ENCODE measurements at regions not wholly inside any gene's neighbourhood (a gene's known extent, or its start where the extent isn't known, plus 50 kb on each side); places are given as distances from the start of the nearest gene placed in this dataset.

DNA sequence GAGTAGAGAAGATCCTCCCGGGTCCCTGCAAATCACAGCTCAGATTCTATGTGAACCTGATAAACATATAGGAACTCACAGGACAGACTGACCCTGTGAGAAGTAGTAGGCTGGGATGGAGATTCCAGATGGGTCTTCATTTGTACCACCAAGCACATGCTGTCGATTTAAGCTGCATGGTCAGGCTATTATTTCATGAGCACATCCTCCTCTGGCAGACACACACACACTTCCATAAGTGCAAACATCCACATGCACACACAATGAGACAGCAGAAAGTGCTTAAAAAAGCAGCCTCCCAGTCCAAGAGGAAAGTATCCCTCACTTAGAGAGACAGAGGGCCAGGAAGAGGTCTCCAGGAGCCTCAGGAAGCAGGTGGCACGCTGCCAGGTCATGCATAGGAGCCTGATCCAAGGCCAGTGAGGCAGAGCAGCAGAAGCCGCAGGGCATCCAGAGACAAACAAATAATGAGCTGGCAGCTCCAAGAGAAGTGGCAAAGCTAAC is 131.8 kb downstream of the UNC5CL start:
- H3K27me3 Mint-ChIP-seq, result peaks cover 19% of the 10 kb centered on the region
- no peak for DNase-seq
- peaks cover 1% of the 10 kb centered on the region for H3K4me1 Mint-ChIP-seq
- no peak overlapping the region for H3K27ac Mint-ChIP-seq
- no peaks in the 10 kb centered on the region for H3K9me3 Mint-ChIP-seq
- no peak overlapping the region for H3K4me3 Mint-ChIP-seq
- no peaks in the 10 kb centered on the region for H3K36me3 Mint-ChIP-seq

DNA sequence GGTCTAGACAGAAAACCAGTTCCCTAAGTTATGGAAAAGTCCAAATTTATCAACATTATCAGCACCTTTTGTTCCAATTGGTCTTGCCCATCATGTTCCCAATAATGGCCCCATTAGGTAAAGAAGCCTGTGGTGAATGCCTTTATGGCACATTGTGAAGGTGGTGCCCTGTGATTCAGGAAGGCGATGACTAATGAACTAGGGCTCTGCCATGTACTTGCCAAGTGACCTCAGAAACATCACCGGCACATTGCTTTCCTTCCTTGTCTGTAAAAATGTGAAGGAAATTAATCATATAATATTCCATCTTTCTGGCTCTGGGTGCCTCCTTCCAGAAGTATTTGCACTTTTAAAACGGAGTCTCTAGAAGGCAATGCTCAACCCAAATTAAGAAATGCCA is 132.3 kb downstream of the UNC5CL start:
- no peak for DNase-seq
- no peak overlapping the region for H3K4me3 Mint-ChIP-seq
- no peaks in the 10 kb centered on the region for H3K9me3 Mint-ChIP-seq

DNA sequence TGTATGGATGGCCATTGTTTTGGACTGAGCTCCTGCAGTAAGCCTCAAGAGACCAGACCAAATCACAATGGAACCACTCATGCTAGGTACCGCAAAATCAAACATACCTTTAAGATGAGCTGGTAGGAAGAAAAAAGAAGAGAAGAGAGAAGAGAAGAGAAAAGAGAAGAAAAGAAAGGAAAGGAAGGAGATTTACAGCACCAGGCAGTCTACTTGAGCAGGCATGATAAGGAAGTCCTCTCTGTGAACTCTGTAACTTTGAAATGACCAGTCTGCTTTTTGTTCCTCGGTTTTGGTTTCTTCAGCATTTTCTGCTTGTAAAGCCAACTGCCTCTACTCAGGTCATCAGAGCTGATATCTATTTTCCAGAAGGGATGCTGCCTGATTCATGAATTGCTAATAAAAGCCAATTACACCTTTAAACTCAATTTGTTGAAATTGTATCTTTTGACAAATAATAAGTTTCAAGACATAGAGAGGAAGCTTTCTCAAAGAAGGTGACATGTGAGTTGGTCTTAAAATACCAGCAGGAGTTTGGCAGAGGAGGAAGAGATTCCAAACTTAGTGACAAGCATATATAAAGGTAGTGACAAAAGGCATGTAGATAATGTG is 134.3 kb downstream of the UNC5CL start:
- DNase-seq, result no peak
- Mint-ChIP-seq H3K9me3 (no peaks in the 10 kb centered on the region), H3K27me3 (peaks cover 17% of the 10 kb centered on the region), H3K4me3 (no peak overlapping the region), H3K4me1 (no peaks in the 10 kb centered on the region), H3K27ac (no peak overlapping the region), H3K36me3 (no peaks in the 10 kb centered on the region)

More for the DNA sequence above, 132.3 kb downstream of the UNC5CL start:
- H3K27me3 Mint-ChIP-seq, result peaks cover 17% of the 10 kb centered on the region
- H3K27ac Mint-ChIP-seq, result no peak overlapping the region
- H3K4me1 Mint-ChIP-seq, result peaks cover 1% of the 10 kb centered on the region
- no peaks in the 10 kb centered on the region for H3K36me3 Mint-ChIP-seq

DNA sequence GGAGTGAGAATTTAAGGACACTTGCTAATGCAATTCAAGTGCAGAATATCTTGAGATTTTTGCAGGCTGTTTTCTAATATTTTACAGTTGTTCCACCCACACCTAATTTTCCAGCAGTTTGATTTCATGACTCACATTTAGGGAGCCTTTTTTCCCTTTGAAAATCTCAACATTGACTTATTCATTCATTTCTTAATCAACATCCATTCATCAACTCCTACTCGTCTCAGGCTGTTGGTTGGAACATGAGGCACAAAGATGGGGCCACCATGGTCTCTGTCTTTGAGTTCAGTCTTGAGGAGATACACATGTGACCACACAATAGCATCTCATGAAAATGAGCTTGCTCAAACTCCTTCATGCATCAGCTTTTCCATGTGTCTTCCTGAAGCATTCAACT is 135.6 kb downstream of the UNC5CL start:
- Mint-ChIP-seq H3K4me3 (no peak overlapping the region), H3K36me3 (no peaks in the 10 kb centered on the region), H3K27ac (no peak overlapping the region), H3K4me1 (no peaks in the 10 kb centered on the region), H3K27me3 (peaks cover 11% of the 10 kb centered on the region), H3K9me3 (no peaks in the 10 kb centered on the region)
- no peak for DNase-seq

GRCh38 chr6:40901322-40902055 is 137.5 kb downstream of the UNC5CL start:
- Mint-ChIP-seq H3K27ac (no peak overlapping the region), H3K27me3 (peaks cover 5% of the 10 kb centered on the region), H3K36me3 (no peaks in the 10 kb centered on the region), H3K9me3 (no peaks in the 10 kb centered on the region), H3K4me3 (no peak overlapping the region), H3K4me1 (no peaks in the 10 kb centered on the region)
- no peak for DNase-seq

GRCh38 chr6:40900791-40901190 is 138.2 kb downstream of the UNC5CL start:
- Mint-ChIP-seq H3K27ac (no peak overlapping the region), H3K36me3 (no peaks in the 10 kb centered on the region), H3K4me3 (no peak overlapping the region), H3K27me3 (peaks cover 5% of the 10 kb centered on the region), H3K4me1 (no peaks in the 10 kb centered on the region), H3K9me3 (no peaks in the 10 kb centered on the region)
- no peak for DNase-seq

DNA sequence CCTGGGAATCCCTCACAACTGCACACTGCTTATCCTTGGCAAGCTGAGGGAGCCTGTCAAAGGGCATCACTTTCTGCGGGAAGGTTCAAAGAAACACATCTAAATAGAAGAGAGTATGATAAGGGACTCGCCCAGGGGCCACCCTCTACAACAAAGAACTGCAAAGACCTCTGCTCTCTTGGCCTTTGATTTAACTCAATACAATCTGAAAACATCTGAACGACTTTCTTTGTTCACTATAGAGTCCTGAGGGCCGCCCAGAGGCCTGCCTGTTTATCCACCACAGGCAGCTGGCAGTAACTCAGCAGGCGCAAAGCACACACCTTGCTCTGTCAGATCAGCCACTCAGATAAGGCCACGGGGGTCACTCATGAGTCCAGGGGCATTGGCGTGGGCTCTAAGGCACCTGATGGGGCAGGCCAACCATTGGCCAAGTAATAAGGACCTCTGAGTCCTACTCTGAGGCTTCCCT is 139.3 kb downstream of the UNC5CL start:
- H3K4me1 Mint-ChIP-seq, result no peaks in the 10 kb centered on the region
- no peak overlapping the region for H3K27ac Mint-ChIP-seq
- H3K4me3 Mint-ChIP-seq, result no peak overlapping the region
- H3K27me3 Mint-ChIP-seq, result peaks cover 5% of the 10 kb centered on the region
- H3K9me3 Mint-ChIP-seq, result no peaks in the 10 kb centered on the region
- DNase-seq, result no peak
- no peaks in the 10 kb centered on the region for H3K36me3 Mint-ChIP-seq

DNA sequence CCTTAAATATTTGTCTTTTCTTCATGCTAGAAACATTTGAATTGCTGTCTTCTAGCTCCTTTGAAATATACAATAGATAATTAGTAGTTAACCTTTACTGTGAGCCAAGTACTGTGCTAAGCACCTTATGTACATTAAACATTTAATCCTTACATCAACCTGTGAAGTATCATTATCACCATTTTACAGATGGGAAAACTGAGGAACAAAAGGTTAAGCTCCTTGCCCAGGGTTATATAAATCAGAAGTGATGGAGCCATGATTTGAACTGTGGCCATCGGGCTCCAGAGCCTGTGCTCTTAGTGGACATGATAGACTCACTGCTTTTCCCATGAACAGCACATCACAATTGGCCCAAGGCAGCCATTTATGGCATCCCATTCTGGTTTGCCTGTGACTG is 140.9 kb downstream of the UNC5CL start:
- no peak for DNase-seq
- Mint-ChIP-seq H3K27me3 (peaks cover 3% of the 10 kb centered on the region), H3K4me1 (no peaks in the 10 kb centered on the region), H3K9me3 (no peaks in the 10 kb centered on the region), H3K27ac (no peak overlapping the region), H3K36me3 (no peaks in the 10 kb centered on the region), H3K4me3 (no peak overlapping the region)

GRCh38 chr6:40897390-40898003 is 141.5 kb downstream of the UNC5CL start:
- Mint-ChIP-seq H3K27ac (no peak overlapping the region), H3K4me1 (no peaks in the 10 kb centered on the region), H3K9me3 (no peaks in the 10 kb centered on the region), H3K36me3 (no peaks in the 10 kb centered on the region), H3K4me3 (no peak overlapping the region), H3K27me3 (peaks cover 3% of the 10 kb centered on the region)
- DNase-seq, result no peak

GRCh38 chr6:40896696-40897095 is 142.3 kb downstream of the UNC5CL start:
- H3K36me3 Mint-ChIP-seq, result no peaks in the 10 kb centered on the region
- H3K4me1 Mint-ChIP-seq, result no peaks in the 10 kb centered on the region
- H3K9me3 Mint-ChIP-seq, result no peaks in the 10 kb centered on the region
- no peak for DNase-seq
- no peak overlapping the region for H3K27ac Mint-ChIP-seq
- no peak overlapping the region for H3K4me3 Mint-ChIP-seq
- peaks cover 3% of the 10 kb centered on the region for H3K27me3 Mint-ChIP-seq

- no peaks in the 10 kb centered on the region for H3K9me3 Mint-ChIP-seq
- H3K4me3 Mint-ChIP-seq, result no peak overlapping the region
- H3K27ac Mint-ChIP-seq, result no peak overlapping the region
- peaks cover 7% of the 10 kb centered on the region for H3K27me3 Mint-ChIP-seq
- no peak for DNase-seq
- H3K4me1 Mint-ChIP-seq, result no peaks in the 10 kb centered on the region
- no peaks in the 10 kb centered on the region for H3K36me3 Mint-ChIP-seq
These were observed 143.8 kb downstream of the UNC5CL start for GRCh38 chr6:40894962-40895799.

GRCh38 chr6:40893021-40893420 is 146.0 kb downstream of the UNC5CL start:
- no peaks in the 10 kb centered on the region for H3K36me3 Mint-ChIP-seq
- DNase-seq, result no peak
- peaks cover 7% of the 10 kb centered on the region for H3K27me3 Mint-ChIP-seq
- no peak overlapping the region for H3K4me3 Mint-ChIP-seq
- no peaks in the 10 kb centered on the region for H3K9me3 Mint-ChIP-seq
- H3K27ac Mint-ChIP-seq, result no peak overlapping the region
- H3K4me1 Mint-ChIP-seq, result no peaks in the 10 kb centered on the region

DNA sequence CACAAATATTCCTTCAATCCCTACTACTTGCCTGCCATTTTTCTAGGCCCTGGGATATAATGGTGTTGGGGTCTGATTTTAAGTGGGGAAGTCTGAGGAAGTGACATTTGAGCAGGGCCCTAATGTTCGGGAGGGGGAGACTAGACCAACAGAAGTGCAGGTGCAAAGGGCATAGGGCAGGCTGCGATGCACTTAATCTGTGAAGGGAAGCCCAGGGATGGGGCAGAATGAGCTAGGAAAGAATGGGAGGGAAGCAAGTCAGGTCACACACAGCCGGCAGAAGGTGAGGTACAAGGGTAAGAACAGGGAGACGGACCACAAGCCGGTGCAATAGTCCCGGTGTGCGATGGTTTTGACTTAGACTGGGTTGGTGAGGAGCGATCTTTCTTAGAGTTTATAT is 146.8 kb downstream of the UNC5CL start:
- Mint-ChIP-seq H3K4me1 (no peaks in the 10 kb centered on the region), H3K27me3 (peaks cover 7% of the 10 kb centered on the region), H3K36me3 (no peaks in the 10 kb centered on the region), H3K27ac (no peak overlapping the region), H3K9me3 (no peaks in the 10 kb centered on the region), H3K4me3 (no peak overlapping the region)
- no peak for DNase-seq

- Mint-ChIP-seq H3K4me1 (no peaks in the 10 kb centered on the region), H3K4me3 (no peak overlapping the region), H3K27me3 (peaks cover 7% of the 10 kb centered on the region), H3K9me3 (no peaks in the 10 kb centered on the region), H3K36me3 (no peaks in the 10 kb centered on the region), H3K27ac (no peak overlapping the region)
- no peak for DNase-seq
These were observed 147.3 kb downstream of the UNC5CL start for GRCh38 chr6:40891686-40892085.

DNA sequence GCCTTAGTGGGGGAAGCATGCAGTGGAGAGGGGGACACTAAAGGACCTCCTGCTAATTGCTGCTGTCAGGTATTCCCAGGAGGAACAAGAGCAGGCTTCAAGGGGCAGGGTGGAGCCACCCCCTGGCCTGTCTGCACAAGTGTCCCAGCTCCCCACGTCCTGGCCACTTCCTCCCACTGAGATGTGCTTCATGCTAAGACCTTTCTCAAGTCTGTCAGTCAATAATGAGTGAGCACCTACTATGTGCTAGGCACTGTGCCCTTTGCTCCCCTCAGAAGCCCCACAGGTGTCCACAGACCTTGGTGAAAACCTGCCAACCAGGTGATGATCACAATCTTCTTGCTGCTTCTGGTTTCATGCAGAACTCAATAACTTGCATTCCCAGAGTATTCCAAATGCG is 147.9 kb downstream of the UNC5CL start:
- no peaks in the 10 kb centered on the region for H3K36me3 Mint-ChIP-seq
- no peaks in the 10 kb centered on the region for H3K9me3 Mint-ChIP-seq
- no peaks in the 10 kb centered on the region for H3K4me1 Mint-ChIP-seq
- no peak overlapping the region for H3K4me3 Mint-ChIP-seq
- peaks cover 7% of the 10 kb centered on the region for H3K27me3 Mint-ChIP-seq
- no peak overlapping the region for H3K27ac Mint-ChIP-seq
- no peak for DNase-seq

All from activated naive CD8-positive, alpha-beta T cell treated with anti-CD3 and anti-CD28 coated beads for 36 hours (primary cell).